Activated naive CD4-positive, alpha-beta T cell treated with anti-CD3 and anti-CD28 coated beads, Interleukin-2, amount 50 U/mL, for 72 hours (primary cell): ENCODE measurements at regions not wholly inside any gene's neighbourhood (a gene's known extent, or its start where the extent isn't known, plus 50 kb on each side); places are given as distances from the start of the nearest gene placed in this dataset.
"Not testable (repeated sequence)": the region's sequence is repeated elsewhere in the genome, so short reads cannot be mapped to it uniquely, and the experiment has no call there.

Experiments
- ATAC-seq, 2 donors: fragments of 150-1000 bp; cut with Tn5 transposase; 2 replicates each; pipeline ENCODE4 v1.10.0; 2021; ENCODE audit warnings: mild to moderate bottlenecking in 2 of 2, moderate library complexity in 2 of 2
- DNase-seq, 2 donors: peaks; one replicate each; pipeline ENCODE4 v3.0.0; 2021 to 2022; ENCODE audit warnings: low spot score in 2 of 2
- H3K27ac Mint-ChIP-seq, 2 donors: one replicate each; pipeline ENCODE4 v1.8.0; 2022; ENCODE audit warnings: mild to moderate bottlenecking in 2 of 2, mixed read lengths in 2 of 2
- H3K36me3 Mint-ChIP-seq, 2 donors: one replicate each; pipeline ENCODE4 v1.8.0; 2022; ENCODE audit warnings: mixed read lengths in 2 of 2
- H3K9me3 Mint-ChIP-seq, 2 donors: one replicate each; pipeline ENCODE4 v1.8.0; 2022; ENCODE audit warnings: mixed read lengths in 2 of 2

GRCh38 chr2:144801325-144801724 lies 281.4 kb upstream of the ZEB2 start:
- peaks cover 0 to 4% of the 10 kb centered on the region in 2 donors for H3K36me3 Mint-ChIP-seq
- H3K27ac Mint-ChIP-seq: no peak overlapping the region
- DNase-seq (no peak), ATAC-seq (no peak)
- H3K9me3 Mint-ChIP-seq: peaks cover 5 to 7% of the 10 kb centered on the region in 2 donors

DNA sequence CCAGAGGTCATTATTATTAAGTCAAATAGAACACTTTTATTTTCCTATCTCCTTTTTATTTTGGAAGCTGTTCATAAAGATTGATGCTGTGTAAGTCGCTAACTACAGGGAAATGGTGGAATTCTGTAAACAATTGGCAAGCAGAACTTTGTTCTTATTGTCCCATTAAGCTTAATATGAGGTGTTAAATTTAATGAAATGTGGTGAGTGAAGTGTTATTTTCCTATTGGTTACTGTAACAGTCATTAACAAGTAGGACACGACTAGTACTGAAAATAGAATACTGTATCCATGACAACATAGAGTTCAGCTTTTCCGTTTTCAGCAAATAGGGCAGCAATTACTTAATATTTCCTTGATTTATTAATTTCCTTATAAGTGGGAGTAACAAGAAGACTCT lies 279.1 kb upstream of the ZEB2 start:
- DNase-seq (no peak), ATAC-seq (no peak)

DNA sequence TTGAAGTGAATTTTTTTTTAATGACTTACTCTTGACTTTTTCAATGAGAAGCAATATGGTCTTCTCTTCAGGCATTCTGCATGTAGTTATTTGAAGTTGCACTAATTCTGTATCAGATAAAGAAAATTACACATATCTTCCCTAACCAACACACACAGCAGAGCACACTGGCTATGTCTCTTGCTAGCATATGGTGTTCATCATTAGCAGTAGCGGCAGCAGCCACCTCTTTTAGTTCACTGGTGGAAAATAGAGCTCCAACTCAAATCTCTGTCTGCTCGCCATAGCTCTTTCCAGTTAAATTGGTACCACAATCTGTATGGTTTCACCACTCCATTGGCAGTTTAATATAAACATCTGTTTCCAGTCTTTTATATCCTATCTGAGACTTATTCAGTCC lies 278.1 kb upstream of the ZEB2 start:
- no peak for DNase-seq

More for the DNA sequence above, 279.1 kb upstream of the ZEB2 start:
- H3K27ac Mint-ChIP-seq: no peak overlapping the region
- peaks cover 0 to 4% of the 10 kb centered on the region in 2 donors for H3K36me3 Mint-ChIP-seq
- H3K9me3 Mint-ChIP-seq: peaks cover 5 to 7% of the 10 kb centered on the region in 2 donors

GRCh38 chr2:144796936-144797335 lies 277.0 kb upstream of the ZEB2 start:
- no peak for ATAC-seq
- no peak for DNase-seq
- no peak overlapping the region for H3K27ac Mint-ChIP-seq
- H3K9me3 Mint-ChIP-seq: peaks cover 3% of the 10 kb centered on the region in 2 donors
- H3K36me3 Mint-ChIP-seq: no peaks in the 10 kb centered on the region

More for the DNA sequence above, 278.1 kb upstream of the ZEB2 start:
- Mint-ChIP-seq H3K9me3 (peaks cover 5 to 6% of the 10 kb centered on the region in 2 donors), H3K36me3 (peaks cover 0 to 3% of the 10 kb centered on the region in 2 donors), H3K27ac (no peak overlapping the region)
- ATAC-seq: no peak

DNA sequence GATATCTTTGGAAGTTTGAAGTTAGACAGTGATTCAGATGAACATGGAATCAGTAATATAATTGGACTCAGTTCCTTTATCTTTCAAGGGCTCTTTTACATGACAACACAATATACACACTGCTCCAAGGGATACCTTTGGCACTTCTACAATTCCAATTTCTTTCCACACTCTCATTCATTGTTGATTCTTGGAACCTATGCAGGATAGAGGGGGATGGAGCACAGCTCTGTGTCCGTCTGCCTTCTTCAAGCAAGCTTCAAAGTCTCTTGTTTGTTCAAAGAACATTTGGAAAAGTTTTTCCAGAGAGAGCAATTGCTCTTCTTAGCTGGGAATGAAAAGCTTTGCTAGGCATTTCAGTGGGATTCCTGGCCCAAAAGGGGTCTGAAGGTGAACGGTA lies 276.2 kb upstream of the ZEB2 start:
- Mint-ChIP-seq H3K9me3 (peaks cover 3% of the 10 kb centered on the region in 2 donors), H3K36me3 (no peaks in the 10 kb centered on the region), H3K27ac (no peak overlapping the region)
- no peak for ATAC-seq
- DNase-seq: no peak

- Mint-ChIP-seq H3K27ac (no peak overlapping the region), H3K36me3 (no peaks in the 10 kb centered on the region), H3K9me3 (peaks cover 4 to 23% of the 10 kb centered on the region in 2 donors)
- ATAC-seq: no peak
- no peak for DNase-seq
These were observed 265.3 kb upstream of the ZEB2 start for GRCh38 chr2:144785253-144785652.

DNA sequence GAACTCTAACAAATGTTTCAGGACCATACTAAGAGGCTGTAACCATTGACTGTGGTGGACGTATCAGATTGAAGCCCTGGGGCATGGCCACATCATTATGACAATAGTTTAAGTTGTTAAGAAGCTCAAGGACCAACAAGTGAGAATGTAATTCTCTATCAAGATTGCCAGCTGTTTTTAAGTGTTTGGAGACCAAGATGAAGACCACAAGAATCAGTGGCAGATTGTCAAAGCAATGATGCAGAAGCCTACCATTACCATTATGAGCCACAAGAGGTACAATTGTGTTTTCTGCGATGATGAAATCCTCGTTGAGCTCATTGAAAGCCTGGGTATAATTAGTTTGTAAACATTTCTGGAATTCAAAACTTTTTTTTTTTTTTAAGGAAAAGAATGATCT lies 261.1 kb upstream of the ZEB2 start:
- H3K27ac Mint-ChIP-seq: no peak overlapping the region
- no peaks in the 10 kb centered on the region for H3K36me3 Mint-ChIP-seq
- DNase-seq (no peak), ATAC-seq (no peak)
- H3K9me3 Mint-ChIP-seq: peaks cover 0 to 5% of the 10 kb centered on the region in 2 donors

DNA sequence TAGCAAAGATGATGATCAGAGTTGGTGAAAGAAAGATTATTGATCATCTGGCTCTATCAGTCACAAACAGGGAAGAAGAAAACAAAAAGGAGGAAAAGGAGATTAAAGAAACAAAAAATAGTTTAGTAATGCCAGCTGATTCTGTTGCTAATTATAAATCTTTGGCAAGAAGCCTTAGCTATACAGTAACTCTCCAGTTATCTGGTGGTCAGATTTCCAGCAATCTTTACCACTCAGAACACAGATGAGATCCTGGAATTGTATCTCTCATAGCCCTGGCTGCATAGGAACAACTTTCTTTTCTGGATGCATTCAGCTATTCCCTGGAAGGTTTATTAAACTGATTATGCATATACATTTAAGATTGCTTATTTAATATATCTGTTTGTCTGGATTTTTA lies 256.8 kb upstream of the ZEB2 start:
- DNase-seq (no peak), ATAC-seq (no peak)
- Mint-ChIP-seq H3K36me3 (no peaks in the 10 kb centered on the region), H3K9me3 (no peaks in the 10 kb centered on the region), H3K27ac (no peak overlapping the region)

DNA sequence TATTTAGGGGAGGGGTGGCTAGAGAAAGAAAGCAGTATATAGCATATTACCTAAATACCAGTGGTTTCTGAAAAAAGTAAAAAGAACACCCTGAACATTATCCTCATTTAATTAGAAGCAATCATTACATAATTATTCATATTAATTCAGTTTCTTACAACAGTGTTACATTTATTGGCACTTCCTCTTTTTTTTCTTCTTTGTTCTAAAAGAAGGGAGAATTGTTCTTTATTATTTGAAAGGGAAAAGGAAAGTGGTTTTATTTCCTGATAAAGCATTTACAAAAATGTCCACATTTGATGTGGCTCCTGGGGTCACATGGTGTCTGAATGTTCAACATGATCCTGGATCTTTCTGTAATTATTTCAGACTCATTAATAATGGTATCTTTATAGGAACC lies 254.9 kb upstream of the ZEB2 start:
- no peaks in the 10 kb centered on the region for H3K9me3 Mint-ChIP-seq
- no peaks in the 10 kb centered on the region for H3K36me3 Mint-ChIP-seq
- H3K27ac Mint-ChIP-seq: no peak overlapping the region
- no peak for DNase-seq
- no peak for ATAC-seq

GRCh38 chr2:144771348-144771747 lies 251.4 kb upstream of the ZEB2 start:
- no peaks in the 10 kb centered on the region for H3K9me3 Mint-ChIP-seq
- DNase-seq: no peak
- ATAC-seq: no peak
- no peaks in the 10 kb centered on the region for H3K36me3 Mint-ChIP-seq
- H3K27ac Mint-ChIP-seq: no peak overlapping the region

DNA sequence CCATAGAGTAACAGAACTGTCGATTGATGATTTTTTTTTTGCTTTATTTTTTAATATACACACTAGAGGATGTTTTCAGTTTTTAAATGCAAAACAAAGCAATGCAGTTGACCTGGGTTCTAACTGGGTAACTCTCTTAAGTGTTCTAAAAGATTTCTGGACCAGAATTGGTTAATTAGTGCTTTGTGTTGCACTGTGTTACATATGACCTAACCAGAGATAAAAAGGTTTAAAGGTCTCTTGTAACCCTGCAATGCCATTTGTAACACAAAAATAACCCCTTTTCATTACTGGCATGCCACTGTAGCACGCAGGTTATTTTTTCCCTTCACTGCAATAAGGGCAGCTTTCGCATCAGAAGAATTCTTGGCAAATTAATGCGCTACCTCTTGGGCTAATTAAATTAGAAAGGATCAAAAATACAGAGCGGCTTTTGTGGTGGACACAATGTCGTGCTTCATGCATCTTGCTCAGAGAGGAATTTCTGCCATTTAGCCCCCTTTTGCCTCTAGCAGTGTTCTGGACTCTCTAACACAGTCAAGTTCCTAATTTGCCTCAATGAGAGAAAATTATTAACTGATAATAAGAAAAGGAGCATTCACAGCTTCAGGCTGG lies 250.8 kb upstream of the ZEB2 start:
- no peaks in the 10 kb centered on the region for H3K9me3 Mint-ChIP-seq
- no peaks in the 10 kb centered on the region for H3K36me3 Mint-ChIP-seq
- no peak for DNase-seq
- ATAC-seq: no peak
- H3K27ac Mint-ChIP-seq: no peak overlapping the region

DNA sequence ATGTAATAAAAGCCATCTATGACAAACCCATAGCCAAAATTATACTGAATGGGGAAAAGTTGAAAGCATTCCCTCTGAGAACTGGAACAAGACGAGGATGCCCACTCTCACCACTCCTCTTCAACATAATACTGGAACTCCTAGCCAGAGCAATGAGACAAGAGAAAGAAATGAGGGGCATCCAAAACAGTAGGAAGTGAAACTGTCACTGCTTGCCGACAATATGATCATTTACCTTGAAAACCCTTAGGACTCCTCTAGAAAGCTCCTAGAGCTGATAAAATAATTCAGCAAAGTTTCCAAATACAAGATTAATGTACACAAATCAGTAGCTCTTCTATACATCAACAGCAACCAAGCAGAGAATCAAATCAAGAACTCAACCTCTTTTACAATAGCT lies 241.0 kb upstream of the ZEB2 start:
- DNase-seq, H3K9me3 Mint-ChIP-seq: not testable (repeated sequence)

DNA sequence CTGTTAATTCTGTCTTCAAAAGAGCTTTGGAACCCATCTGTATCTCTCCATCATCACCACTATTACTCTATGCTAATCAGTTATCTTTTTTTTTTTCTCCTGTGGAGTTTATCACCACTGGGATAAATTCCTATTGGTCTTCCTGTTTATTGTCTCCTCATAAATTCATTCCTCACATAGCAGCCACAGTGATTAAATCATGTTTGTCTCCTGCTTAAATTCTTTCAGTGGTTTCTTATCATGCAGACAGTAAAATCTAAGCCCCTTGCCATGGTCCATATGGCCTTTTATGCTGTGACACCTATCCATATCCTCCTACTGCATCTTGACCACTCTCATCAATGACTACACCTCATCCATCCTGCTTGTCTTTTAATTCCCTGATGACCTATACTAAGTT lies 239.8 kb upstream of the ZEB2 start:
- H3K27ac Mint-ChIP-seq: no peak overlapping the region
- H3K36me3 Mint-ChIP-seq: no peaks in the 10 kb centered on the region
- ATAC-seq (no peak), DNase-seq (no peak)
- H3K9me3 Mint-ChIP-seq: peaks cover 0 to 5% of the 10 kb centered on the region in 2 donors

More for the DNA sequence above, 241.0 kb upstream of the ZEB2 start:
- not testable (repeated sequence) for ATAC-seq, H3K36me3 Mint-ChIP-seq, H3K27ac Mint-ChIP-seq

DNA sequence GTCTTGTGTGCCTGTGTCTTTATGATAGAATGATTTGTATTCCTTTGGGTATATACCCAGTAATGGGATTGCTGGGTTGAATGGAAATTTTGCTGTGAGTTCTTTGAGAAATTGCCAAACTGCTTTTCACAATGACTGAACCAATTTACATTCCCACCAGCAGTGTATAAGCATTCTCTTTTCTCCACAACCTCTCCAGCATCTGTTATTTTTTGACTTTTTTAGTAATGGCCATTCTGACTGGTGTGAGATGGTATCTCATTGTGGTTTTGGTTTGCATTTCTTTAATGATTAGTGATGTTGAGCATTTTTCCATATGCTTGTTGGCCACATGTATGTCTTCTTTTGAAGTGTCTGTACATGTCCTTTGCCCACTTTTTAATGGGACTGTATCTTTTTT lies 238.3 kb upstream of the ZEB2 start:
- H3K27ac Mint-ChIP-seq, DNase-seq, H3K9me3 Mint-ChIP-seq, H3K36me3 Mint-ChIP-seq, ATAC-seq: not testable (repeated sequence)

DNA sequence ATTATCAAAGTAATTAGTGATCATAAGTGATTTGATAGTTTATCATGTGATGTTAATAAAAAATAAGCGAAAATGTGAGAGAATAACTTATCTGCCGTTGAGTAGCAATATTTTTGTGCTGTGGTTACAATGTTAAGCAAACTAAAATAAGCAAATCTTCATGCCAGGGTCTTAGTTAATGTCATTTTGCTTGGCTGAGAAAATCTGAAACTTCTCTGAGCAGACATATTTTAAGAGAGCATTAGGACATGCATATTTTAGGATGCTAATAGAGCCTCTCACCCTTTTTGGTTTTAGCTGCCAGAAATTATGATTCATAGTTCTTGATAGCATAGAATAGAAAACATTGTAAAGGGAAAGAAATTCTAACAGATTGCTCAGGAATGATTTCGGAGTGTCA lies 233.5 kb upstream of the ZEB2 start:
- Mint-ChIP-seq H3K36me3 (peaks cover 0 to 2% of the 10 kb centered on the region in 2 donors), H3K9me3 (peaks cover 7 to 14% of the 10 kb centered on the region in 2 donors), H3K27ac (no peak overlapping the region)
- no peak for DNase-seq
- no peak for ATAC-seq

GRCh38 chr2:144751142-144751905 lies 231.4 kb upstream of the ZEB2 start:
- Mint-ChIP-seq H3K36me3 (peaks cover 8 to 19% of the 10 kb centered on the region in 2 donors), H3K27ac (no peak overlapping the region), H3K9me3 (peaks cover 25 to 31% of the 10 kb centered on the region in 2 donors)
- DNase-seq (no peak), ATAC-seq (no peak)

- Mint-ChIP-seq H3K27ac (no peak overlapping the region), H3K36me3 (peaks cover 8 to 21% of the 10 kb centered on the region in 2 donors), H3K9me3 (peaks cover 30 to 36% of the 10 kb centered on the region in 2 donors)
- DNase-seq (no peak), ATAC-seq (no peak)
These were observed 229.3 kb upstream of the ZEB2 start for GRCh38 chr2:144749188-144749587.

DNA sequence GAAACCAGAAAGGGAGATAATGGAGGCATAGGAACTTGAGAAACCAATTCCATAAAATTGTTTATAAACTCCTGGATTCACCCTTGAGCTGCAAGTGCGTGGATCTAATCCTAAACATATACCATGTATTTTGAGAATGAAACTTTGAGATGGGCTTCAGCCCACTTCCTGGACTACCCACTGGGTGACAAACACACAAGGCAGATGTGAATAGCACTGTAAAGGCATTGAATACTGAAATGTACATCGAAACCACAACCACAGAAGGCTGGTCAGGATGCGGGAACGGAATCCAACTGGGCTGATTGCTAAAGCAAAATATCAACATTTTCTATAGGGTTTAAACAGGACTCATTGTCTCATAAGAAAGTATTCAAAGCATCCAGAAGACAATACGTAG lies 228.5 kb upstream of the ZEB2 start:
- DNase-seq: no peak
- Mint-ChIP-seq H3K36me3 (peaks cover 8 to 21% of the 10 kb centered on the region in 2 donors), H3K9me3 (peaks cover 30 to 36% of the 10 kb centered on the region in 2 donors), H3K27ac (no peak overlapping the region)
- no peak for ATAC-seq
